Fibroblast of upper back skin (primary cell): ENCODE measurements at regions not wholly inside any gene's neighbourhood (a gene's known extent, or its start where the extent isn't known, plus 50 kb on each side); places are given as distances from the start of the nearest gene placed in this dataset.
"Not testable (repeated sequence)": the region's sequence is repeated elsewhere in the genome, so short reads cannot be mapped to it uniquely, and the experiment has no call there.

Source experiments
- DNase-seq: peaks from one replicate; pipeline ENCODE4 v3.0.0-alpha.2; 2013

GRCh38 chr2:217006217-217006616, 146.4 kb upstream of the TNP1 start:
- DNase-seq: no peak

GRCh38 chr2:217004656-217005055, 144.8 kb upstream of the TNP1 start:
- DNase-seq: no peak

GRCh38 chr2:217001740-217002139, 141.9 kb upstream of the TNP1 start:
- no peak for DNase-seq

- no peak for DNase-seq
Measured at GRCh38 chr2:217000406-217000805, 140.5 kb upstream of the TNP1 start.

GRCh38 chr2:216996279-216996845, 136.5 kb upstream of the TNP1 start:
- DNase-seq: no peak

- no peak for DNase-seq
Measured at GRCh38 chr2:216994353-216994854, 134.5 kb upstream of the TNP1 start.

- peak; percentile 62 for DNase-seq
Measured at GRCh38 chr2:216992056-216992675, 132.3 kb upstream of the TNP1 start.

- peak; percentile 41 for DNase-seq
Measured at GRCh38 chr2:216991563-216991962, 131.7 kb upstream of the TNP1 start.

- DNase-seq: peak; percentile 49
Measured at GRCh38 chr2:216989340-216990129, 129.7 kb upstream of the TNP1 start.

GRCh38 chr2:216987252-216987821, 127.5 kb upstream of the TNP1 start:
- DNase-seq: peak; percentile 33

- DNase-seq: no peak
Measured at GRCh38 chr2:216985658-216986141, 125.8 kb upstream of the TNP1 start.

- no peak for DNase-seq
Measured at GRCh38 chr2:216984937-216985336, 125.1 kb upstream of the TNP1 start.

GRCh38 chr2:216981951-216982350, 122.1 kb upstream of the TNP1 start:
- DNase-seq: not testable (repeated sequence)

- DNase-seq: not testable (repeated sequence)
Measured at GRCh38 chr2:216980510-216980909, 120.6 kb upstream of the TNP1 start.

- DNase-seq: no peak
Measured at GRCh38 chr2:216974321-216975302, 114.7 kb upstream of the TNP1 start.

GRCh38 chr2:216971593-216971992, 111.7 kb upstream of the TNP1 start:
- no peak for DNase-seq

- no peak for DNase-seq
Measured at GRCh38 chr2:216970359-216970915, 110.6 kb upstream of the TNP1 start.

- no peak for DNase-seq
Measured at GRCh38 chr2:216967889-216968288, 108.0 kb upstream of the TNP1 start.

- no peak for DNase-seq
Measured at GRCh38 chr2:216960671-216961268, 100.9 kb upstream of the TNP1 start.

GRCh38 chr2:216959433-216959832, 99.6 kb upstream of the TNP1 start:
- DNase-seq: no peak

GRCh38 chr2:216956820-216957493, 97.1 kb upstream of the TNP1 start:
- DNase-seq: no peak
